Endodermal cell (in vitro differentiated cells): ENCODE measurements at regions not wholly inside any gene's neighbourhood (a gene's known extent, or its start where the extent isn't known, plus 50 kb on each side); places are given as distances from the start of the nearest gene placed in this dataset.
A peak's percentile ranks its signal among the peaks of the same experiment; 100 is the strongest.

ENCODE experiments used
- DNase-seq: peaks from one replicate; pipeline ENCODE4 v3.0.0-alpha.2; 2017
- H3K27ac ChIP-seq: 2 replicates; pipeline ENCODE4 v1.5.1; 2013; ENCODE audit warnings: mild to moderate bottlenecking, low read depth, low read length, moderate library complexity
- H3K27me3 ChIP-seq: 2 replicates; pipeline ENCODE4 v1.6.1; 2013; ENCODE audit warnings: mild to moderate bottlenecking, low read length, moderate library complexity; ENCODE audit not compliant: insufficient read depth, control insufficient read depth, poor library complexity, severe bottlenecking
- H3K36me3 ChIP-seq: 2 replicates; pipeline ENCODE4 v1.7.0; 2013; ENCODE audit warnings: mild to moderate bottlenecking, low read length, moderate library complexity; ENCODE audit not compliant: control insufficient read depth, insufficient read depth
- H3K4me1 ChIP-seq: one replicate; pipeline ENCODE4 v1.7.0; 2013; ENCODE audit warnings: low read length; ENCODE audit not compliant: control insufficient read depth, insufficient read depth
- H3K4me3 ChIP-seq: 2 replicates; pipeline ENCODE4 v1.5.1; 2013; ENCODE audit warnings: mild to moderate bottlenecking, low read length, moderate library complexity
- H3K9ac ChIP-seq: 2 replicates; pipeline ENCODE4 v1.6.1; 2013; ENCODE audit warnings: mild to moderate bottlenecking, low read length, moderate library complexity; ENCODE audit not compliant: poor library complexity, severe bottlenecking; ENCODE audit errors: extremely low read depth
- H3K9me3 ChIP-seq: 2 replicates; pipeline ENCODE4 v1.6.1; 2013; ENCODE audit warnings: mild to moderate bottlenecking, low read length, moderate library complexity; ENCODE audit not compliant: control insufficient read depth
- H3K27ac Mint-ChIP-seq: 2 replicates; pipeline ENCODE4 v1.8.0; 2020; ENCODE audit warnings: mixed read lengths
- H3K27me3 Mint-ChIP-seq: 2 replicates; pipeline ENCODE4 v1.8.0; 2021; ENCODE audit warnings: mild to moderate bottlenecking, mixed read lengths; ENCODE audit not compliant: insufficient read depth
- H3K36me3 Mint-ChIP-seq: 2 replicates; pipeline ENCODE4 v1.8.0; 2020; ENCODE audit warnings: low read depth, mixed read lengths
- H3K4me1 Mint-ChIP-seq: 2 replicates; pipeline ENCODE4 v1.8.0; 2020; ENCODE audit warnings: mixed read lengths
- H3K4me3 Mint-ChIP-seq: 2 replicates; pipeline ENCODE4 v1.8.0; 2020; ENCODE audit warnings: mild to moderate bottlenecking, moderate library complexity, mixed read lengths
- H3K9me3 Mint-ChIP-seq: 2 replicates; pipeline ENCODE4 v1.8.0; 2020; ENCODE audit warnings: mild to moderate bottlenecking, mixed read lengths
- WGBS, 2 experiments: methylation state at CpG; one replicate each; pipeline versions ENCODE4 v1.1.5 to v1.1.7; 2013; ENCODE audit warnings: missing lambda C conversion rate in 2 of 2, mixed read lengths in 1 of 2; ENCODE audit not compliant: insufficient coverage in 1 of 2, insufficient read length in 1 of 2; 5-methylcytosine and 5-hydroxymethylcytosine counted together
- TF ChIP-seq, protein P1 (sequence below): fragments of 200-600 bp; sonication (generic); conservative IDR thresholded peaks from 2 replicates; pipeline ENCODE4 v1.5.0; 2021; ENCODE audit warnings: antibody characterized with exemption, mild to moderate bottlenecking

DNA sequence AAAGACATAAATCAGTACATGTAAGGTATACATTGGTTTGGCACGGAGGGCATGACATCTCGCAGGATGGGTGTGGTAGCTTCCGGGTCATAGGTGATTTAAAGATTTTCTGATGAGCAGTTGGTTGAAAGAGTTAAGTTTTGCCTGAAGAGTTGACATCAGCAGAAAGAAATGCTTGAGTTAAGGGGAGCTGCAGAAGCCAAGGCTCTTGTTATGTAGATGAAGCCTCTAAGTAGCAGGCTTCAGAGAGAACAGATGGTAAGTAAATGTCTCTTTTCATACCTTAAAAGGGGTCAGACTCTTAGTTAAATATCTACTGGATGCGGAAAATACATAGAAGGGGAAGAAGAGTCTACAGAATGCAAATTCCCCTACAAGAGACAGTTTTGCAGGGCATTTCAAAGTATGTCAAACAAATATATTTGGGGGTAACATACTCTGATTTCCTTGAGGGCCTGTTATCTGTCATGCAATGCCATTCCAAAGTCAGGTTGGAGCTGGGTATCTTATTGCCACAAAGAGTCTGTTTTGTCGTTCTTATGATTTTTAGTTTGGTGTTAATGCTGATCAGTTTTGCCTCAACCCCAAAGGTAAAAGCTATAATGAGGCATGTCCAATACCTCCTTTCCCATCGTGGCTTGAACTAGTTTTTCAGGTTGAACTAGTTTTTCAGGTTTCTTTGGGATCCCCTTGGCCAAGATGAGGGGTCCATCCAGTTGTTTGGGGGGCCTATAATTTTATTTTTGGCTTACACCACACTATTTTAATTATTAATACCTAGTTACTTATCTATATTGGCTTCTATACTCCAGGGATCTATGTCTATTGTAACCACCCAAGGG, 67.0 kb downstream of the PTHLH start:
- H3K4me1 Mint-ChIP-seq, result peaks cover 15% of the 10 kb centered on the region
- Histone ChIP-seq H3K36me3 (no peaks in the 10 kb centered on the region), H3K9ac (no peak overlapping the region), H3K9me3 (peaks cover 15% of the 10 kb centered on the region), H3K27me3 (no peaks in the 10 kb centered on the region), H3K4me3 (no peak overlapping the region), H3K27ac (no peak overlapping the region), H3K4me1 (no peaks in the 10 kb centered on the region)
- TF ChIP-seq, protein P1, sequence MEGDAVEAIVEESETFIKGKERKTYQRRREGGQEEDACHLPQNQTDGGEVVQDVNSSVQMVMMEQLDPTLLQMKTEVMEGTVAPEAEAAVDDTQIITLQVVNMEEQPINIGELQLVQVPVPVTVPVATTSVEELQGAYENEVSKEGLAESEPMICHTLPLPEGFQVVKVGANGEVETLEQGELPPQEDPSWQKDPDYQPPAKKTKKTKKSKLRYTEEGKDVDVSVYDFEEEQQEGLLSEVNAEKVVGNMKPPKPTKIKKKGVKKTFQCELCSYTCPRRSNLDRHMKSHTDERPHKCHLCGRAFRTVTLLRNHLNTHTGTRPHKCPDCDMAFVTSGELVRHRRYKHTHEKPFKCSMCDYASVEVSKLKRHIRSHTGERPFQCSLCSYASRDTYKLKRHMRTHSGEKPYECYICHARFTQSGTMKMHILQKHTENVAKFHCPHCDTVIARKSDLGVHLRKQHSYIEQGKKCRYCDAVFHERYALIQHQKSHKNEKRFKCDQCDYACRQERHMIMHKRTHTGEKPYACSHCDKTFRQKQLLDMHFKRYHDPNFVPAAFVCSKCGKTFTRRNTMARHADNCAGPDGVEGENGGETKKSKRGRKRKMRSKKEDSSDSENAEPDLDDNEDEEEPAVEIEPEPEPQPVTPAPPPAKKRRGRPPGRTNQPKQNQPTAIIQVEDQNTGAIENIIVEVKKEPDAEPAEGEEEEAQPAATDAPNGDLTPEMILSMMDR, result no peak
- H3K9me3 Mint-ChIP-seq, result peaks cover 10% of the 10 kb centered on the region
- H3K4me3 Mint-ChIP-seq, result no peak overlapping the region
- H3K36me3 Mint-ChIP-seq, result no peaks in the 10 kb centered on the region
- WGBS, 2 experiments, result 83 to 84% methylated on average over 4 to 6 of the region's 6 CpGs
- H3K27ac Mint-ChIP-seq, result peak overlapping the region; percentile 11
- H3K27me3 Mint-ChIP-seq, result no peaks in the 10 kb centered on the region
- peak; percentile 62 for DNase-seq

DNA sequence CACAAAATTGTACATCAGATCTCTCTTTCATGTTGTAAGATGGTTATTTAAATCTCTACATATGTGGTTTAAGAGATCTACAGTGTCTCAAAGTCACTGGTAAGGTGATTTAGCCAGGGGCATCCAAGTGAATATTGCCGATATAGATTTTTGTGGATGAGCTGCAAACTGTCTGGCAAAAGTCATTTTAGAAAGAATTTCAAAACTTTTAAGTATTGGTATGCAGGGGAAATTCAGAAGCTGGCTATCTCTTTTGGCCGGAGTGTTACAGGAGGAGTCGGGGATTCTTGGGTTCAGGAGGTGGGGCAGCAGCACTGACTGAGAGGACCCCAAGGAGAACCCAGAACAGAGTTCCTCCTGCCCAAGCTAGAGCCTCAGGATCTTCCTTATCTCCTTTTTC, 69.9 kb downstream of the PTHLH start:
- Histone ChIP-seq H3K9ac (no peak overlapping the region), H3K36me3 (no peaks in the 10 kb centered on the region), H3K4me1 (no peaks in the 10 kb centered on the region), H3K9me3 (peaks cover 15% of the 10 kb centered on the region), H3K4me3 (no peak overlapping the region), H3K27ac (no peak overlapping the region), H3K27me3 (no peaks in the 10 kb centered on the region)
- peaks cover 15% of the 10 kb centered on the region for H3K4me1 Mint-ChIP-seq
- no peak overlapping the region for H3K4me3 Mint-ChIP-seq
- TF ChIP-seq, protein P1, result no peak
- H3K27ac Mint-ChIP-seq, result peak overlapping the region; percentile 1
- DNase-seq, result no peak
- no peaks in the 10 kb centered on the region for H3K27me3 Mint-ChIP-seq
- H3K36me3 Mint-ChIP-seq, result no peaks in the 10 kb centered on the region
- H3K9me3 Mint-ChIP-seq, result peaks cover 10% of the 10 kb centered on the region
- 94 to 95% methylated on average over 3 of the region's 3 CpGs for WGBS, 2 experiments

DNA sequence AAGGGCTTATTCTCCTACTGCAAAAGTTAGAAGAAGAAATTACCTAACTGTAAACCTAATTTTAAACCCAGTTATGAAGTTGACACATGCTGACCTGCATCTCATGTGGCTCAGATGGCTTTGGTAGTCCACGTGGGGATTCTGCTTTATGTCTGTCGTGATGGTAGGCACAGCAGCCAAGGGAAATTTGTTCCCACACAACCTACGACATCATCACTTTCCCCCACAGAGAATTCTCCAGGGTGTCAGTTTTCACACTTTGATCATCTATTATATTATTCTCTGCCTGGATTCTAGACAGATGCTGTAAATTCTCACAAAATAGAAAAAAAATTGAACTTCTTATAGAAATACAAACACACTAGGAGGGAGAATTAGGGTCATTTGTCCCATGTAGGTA, 70.6 kb downstream of the PTHLH start:
- DNase-seq, result no peak
- TF ChIP-seq, protein P1, result no peak
- H3K27ac ChIP-seq, result no peak overlapping the region
- H3K27ac Mint-ChIP-seq, result peak overlapping the region; percentile 27
- H3K27me3 Mint-ChIP-seq, result no peaks in the 10 kb centered on the region
- H3K4me3 Mint-ChIP-seq, result no peak overlapping the region
- H3K27me3 ChIP-seq, result no peaks in the 10 kb centered on the region
- H3K9me3 ChIP-seq, result peaks cover 15% of the 10 kb centered on the region
- H3K36me3 ChIP-seq, result no peaks in the 10 kb centered on the region
- H3K4me1 ChIP-seq, result no peaks in the 10 kb centered on the region
- no peak overlapping the region for H3K9ac ChIP-seq
- no peaks in the 10 kb centered on the region for H3K36me3 Mint-ChIP-seq
- peaks cover 15% of the 10 kb centered on the region for H3K4me1 Mint-ChIP-seq
- WGBS, 2 experiments, result 74% methylated on average over 3 of the region's 3 CpGs; no CpG with 5 or more reads in 1 of the 2 experiments
- H3K9me3 Mint-ChIP-seq, result peaks cover 10% of the 10 kb centered on the region
- no peak overlapping the region for H3K4me3 ChIP-seq
